HCT116 (cell line): ENCODE measurements at regions not wholly inside any gene's neighbourhood (a gene's known extent, or its start where the extent isn't known, plus 50 kb on each side); places are given as distances from the start of the nearest gene placed in this dataset.

Experiments
- ATAC-seq: fragments of 200-7000 bp; cut with Tn5 transposase; 2 replicates; pipeline ENCODE4 v1.9.1; 2020; ENCODE audit warnings: mild to moderate bottlenecking, moderate library complexity
- BruUV-seq: library from RNA; stranded (reverse); fragments of 400-500 nt; replicated peaks from 2 replicates; lab custom pipeline; 2021; lab: Mats Ljungman, UMichigan
- CTCF ChIA-PET: fragments of 300-600 bp; sonication (Branson Sonifier 250); formaldehyde crosslinking; loops from one replicate; lab custom pipeline; 2021; ENCODE audit warnings: antibody characterized with exemption; lab: Charles Lee
- POLR2A ChIA-PET: fragments of 300-600, 350-600 bp; sonication (Branson Sonifier 250); formaldehyde crosslinking; loops from one replicate; lab custom pipeline; 2021; ENCODE audit warnings: antibody characterized with exemption; lab: Charles Lee
- RAD21 ChIA-PET, 2 experiments: fragments of 300-600 bp; sonication (Branson Sonifier 250); formaldehyde crosslinking; loops; one replicate each; lab custom pipeline; 2023; ENCODE audit warnings: low total read pairs in 2 of 2; ENCODE audit not compliant: uncharacterized antibody in 2 of 2, unreplicated experiment in 2 of 2, low non-redundant PET in 1 of 2; lab: Charles Lee
- DNase-seq: peaks from one replicate; pipeline ENCODE4 v3.0.0-alpha.2; 2010; ENCODE audit warnings: low read depth, low spot score
- H2AFZ ChIP-seq: fragments of 200-600 bp; shearing (Covaris generic), sonication (generic); 2 replicates; pipeline ENCODE4 v1.6.1; 2017; ENCODE audit warnings: low read depth, mixed run types, mixed read lengths, antibody characterized with exemption, low read length; ENCODE audit not compliant: poor library complexity, severe bottlenecking
- H3K27ac ChIP-seq: 2 replicates; pipeline ENCODE4 v1.5.1; 2012; ENCODE audit warnings: low read depth, low read length
- H3K27me3 ChIP-seq: fragments of 200-600 bp; sonication (generic); 2 replicates; pipeline ENCODE4 v1.6.1; 2016; ENCODE audit warnings: mixed run types, low read length, mixed read lengths; ENCODE audit not compliant: insufficient read depth
- H3K36me3 ChIP-seq, 2 experiments: fragments of 200-500 bp in 1 of 2; fragments of 200-600 bp in 1 of 2; sonication (Bioruptor generic) in 1 of 2; sonication (generic) in 1 of 2; 2 replicates each; pipeline versions ENCODE4 v1.5.1 to v1.6.1; 2014 to 2016; ENCODE audit warnings: low read length in 2 of 2, inconsistent platforms in 1 of 2, mixed read lengths in 1 of 2, mixed run types in 1 of 2; ENCODE audit not compliant: insufficient read depth in 2 of 2, control insufficient read depth in 1 of 2
- H3K4me1 ChIP-seq, 2 experiments: fragments of 200-600 bp in 1 of 2; sonication (generic) in 1 of 2; 2 replicates each; pipeline versions ENCODE4 v1.5.1 to v1.6.1; 2012 to 2017; ENCODE audit warnings: low read length in 2 of 2, inconsistent platforms in 1 of 2, mild to moderate bottlenecking in 1 of 2, mixed read lengths in 1 of 2, mixed run types in 1 of 2, moderate library complexity in 1 of 2; ENCODE audit not compliant: insufficient read depth in 2 of 2, control insufficient read depth in 1 of 2
- H3K4me2 ChIP-seq: fragments of 200-600 bp; sonication (generic); 2 replicates; pipeline ENCODE4 v1.6.1; 2017; ENCODE audit warnings: mixed run types, low read length, mixed read lengths
- H3K4me3 ChIP-seq, 2 experiments: fragments of 200-600 bp in 1 of 2; sonication (generic) in 1 of 2; replicated peaks in 1 of 2; 2 replicates each; pipeline ENCODE4 v1.5.1; 2011 to 2016; ENCODE audit warnings: low read length in 2 of 2, control low read depth in 1 of 2, low read depth in 1 of 2, mild to moderate bottlenecking in 1 of 2, mixed read lengths in 1 of 2, mixed run types in 1 of 2
- H3K79me2 ChIP-seq: fragments of 200-600 bp; sonication (generic); 2 replicates; pipeline ENCODE4 v1.6.1; 2017; ENCODE audit warnings: mild to moderate bottlenecking, mixed run types, low read length, moderate library complexity, mixed read lengths; ENCODE audit not compliant: insufficient read depth
- H3K9ac ChIP-seq: fragments of 200-600 bp; sonication (generic); 2 replicates; pipeline ENCODE4 v1.6.1; 2016; ENCODE audit warnings: low read length, mixed read lengths
- H3K9me2 ChIP-seq: fragments of 200-600 bp; sonication (generic), shearing (Covaris generic); 2 replicates; pipeline ENCODE4 v1.6.1; 2017; ENCODE audit warnings: mixed run types, mild to moderate bottlenecking, moderate library complexity; ENCODE audit not compliant: insufficient read depth
- H3K9me3 ChIP-seq, 2 experiments: fragments of 200-500 bp in 1 of 2; fragments of 200-600 bp in 1 of 2; sonication (Bioruptor generic) in 1 of 2; sonication (generic) in 1 of 2; 2 replicates each; pipeline ENCODE4 v1.6.1; 2014 to 2017; ENCODE audit warnings: low read length in 2 of 2, mixed read lengths in 2 of 2, inconsistent platforms in 1 of 2, low read depth in 1 of 2, mild to moderate bottlenecking in 1 of 2, mixed run types in 1 of 2, moderate library complexity in 1 of 2; ENCODE audit not compliant: control insufficient read depth in 1 of 2, insufficient read depth in 1 of 2
- H4K20me1 ChIP-seq: fragments of 200-600 bp; sonication (generic), shearing (Covaris generic); 2 replicates; pipeline ENCODE4 v1.6.1; 2017; ENCODE audit warnings: mixed run types, mild to moderate bottlenecking, moderate library complexity; ENCODE audit not compliant: insufficient read depth
- ATF3 ChIP-seq: IDR thresholded peaks from 2 replicates; pipeline ENCODE4 v1.6.1; 2012
- CBX3 ChIP-seq: IDR thresholded peaks from 2 replicates; pipeline ENCODE4 v1.6.1; 2012; ENCODE audit warnings: low read depth
- FOSL1 ChIP-seq: IDR thresholded peaks from 2 replicates; pipeline ENCODE4 v1.6.1; 2012; ENCODE audit warnings: low read depth
- MAX ChIP-seq: IDR thresholded peaks from 2 replicates; pipeline ENCODE4 v1.6.1; 2012
- RAD21 ChIP-seq: IDR thresholded peaks from 2 replicates; pipeline ENCODE4 v1.6.1; 2012; ENCODE audit warnings: low read depth, mild to moderate bottlenecking
- SP1 ChIP-seq: IDR thresholded peaks from 2 replicates; pipeline ENCODE4 v1.6.1; 2012; ENCODE audit warnings: low read depth
- YY1 ChIP-seq: IDR thresholded peaks from 2 replicates; pipeline ENCODE4 v1.6.1; 2011; ENCODE audit warnings: low read length, low read depth, moderate library complexity, mild to moderate bottlenecking; ENCODE audit not compliant: insufficient replicate concordance; ENCODE audit errors: extremely low read depth
- ZFX ChIP-seq: fragments of 450-650 bp; IDR thresholded peaks from 2 replicates; pipeline ENCODE4 v1.6.1; 2017
- ZNF274 ChIP-seq: fragments of 200-500 bp; sonication (Bioruptor generic); IDR thresholded peaks from 2 replicates; pipeline ENCODE4 v1.6.1; 2014; ENCODE audit warnings: mild to moderate bottlenecking, low read depth, low read length, inconsistent platforms
- intact Hi-C: fragments of 100-400 bp; cut with micrococcal nuclease; formaldehyde crosslinking; loops from 2 replicates; pipeline ENCODE4 v1.10.0; 2022
- TF ChIP-seq, protein P1 (sequence below): IDR thresholded peaks from 2 replicates; pipeline ENCODE4 v1.6.1; 2012; ENCODE audit warnings: low read depth
- TF ChIP-seq, protein P2 (sequence below): IDR thresholded peaks from 2 replicates; pipeline ENCODE4 v1.6.1; 2011; ENCODE audit warnings: mild to moderate bottlenecking, low read length, moderate library complexity; ENCODE audit not compliant: insufficient replicate concordance; ENCODE audit errors: extremely low read depth

GRCh38 chr2:236803621-236804020, 234.0 kb downstream of the ACKR3 start:
- TF ChIP-seq CBX3 = no peak
- TF ChIP-seq, protein P1, sequence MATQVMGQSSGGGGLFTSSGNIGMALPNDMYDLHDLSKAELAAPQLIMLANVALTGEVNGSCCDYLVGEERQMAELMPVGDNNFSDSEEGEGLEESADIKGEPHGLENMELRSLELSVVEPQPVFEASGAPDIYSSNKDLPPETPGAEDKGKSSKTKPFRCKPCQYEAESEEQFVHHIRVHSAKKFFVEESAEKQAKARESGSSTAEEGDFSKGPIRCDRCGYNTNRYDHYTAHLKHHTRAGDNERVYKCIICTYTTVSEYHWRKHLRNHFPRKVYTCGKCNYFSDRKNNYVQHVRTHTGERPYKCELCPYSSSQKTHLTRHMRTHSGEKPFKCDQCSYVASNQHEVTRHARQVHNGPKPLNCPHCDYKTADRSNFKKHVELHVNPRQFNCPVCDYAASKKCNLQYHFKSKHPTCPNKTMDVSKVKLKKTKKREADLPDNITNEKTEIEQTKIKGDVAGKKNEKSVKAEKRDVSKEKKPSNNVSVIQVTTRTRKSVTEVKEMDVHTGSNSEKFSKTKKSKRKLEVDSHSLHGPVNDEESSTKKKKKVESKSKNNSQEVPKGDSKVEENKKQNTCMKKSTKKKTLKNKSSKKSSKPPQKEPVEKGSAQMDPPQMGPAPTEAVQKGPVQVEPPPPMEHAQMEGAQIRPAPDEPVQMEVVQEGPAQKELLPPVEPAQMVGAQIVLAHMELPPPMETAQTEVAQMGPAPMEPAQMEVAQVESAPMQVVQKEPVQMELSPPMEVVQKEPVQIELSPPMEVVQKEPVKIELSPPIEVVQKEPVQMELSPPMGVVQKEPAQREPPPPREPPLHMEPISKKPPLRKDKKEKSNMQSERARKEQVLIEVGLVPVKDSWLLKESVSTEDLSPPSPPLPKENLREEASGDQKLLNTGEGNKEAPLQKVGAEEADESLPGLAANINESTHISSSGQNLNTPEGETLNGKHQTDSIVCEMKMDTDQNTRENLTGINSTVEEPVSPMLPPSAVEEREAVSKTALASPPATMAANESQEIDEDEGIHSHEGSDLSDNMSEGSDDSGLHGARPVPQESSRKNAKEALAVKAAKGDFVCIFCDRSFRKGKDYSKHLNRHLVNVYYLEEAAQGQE = no peak
- TF ChIP-seq YY1 = no peak
- TF ChIP-seq ATF3 = no peak
- TF ChIP-seq, protein P2, sequence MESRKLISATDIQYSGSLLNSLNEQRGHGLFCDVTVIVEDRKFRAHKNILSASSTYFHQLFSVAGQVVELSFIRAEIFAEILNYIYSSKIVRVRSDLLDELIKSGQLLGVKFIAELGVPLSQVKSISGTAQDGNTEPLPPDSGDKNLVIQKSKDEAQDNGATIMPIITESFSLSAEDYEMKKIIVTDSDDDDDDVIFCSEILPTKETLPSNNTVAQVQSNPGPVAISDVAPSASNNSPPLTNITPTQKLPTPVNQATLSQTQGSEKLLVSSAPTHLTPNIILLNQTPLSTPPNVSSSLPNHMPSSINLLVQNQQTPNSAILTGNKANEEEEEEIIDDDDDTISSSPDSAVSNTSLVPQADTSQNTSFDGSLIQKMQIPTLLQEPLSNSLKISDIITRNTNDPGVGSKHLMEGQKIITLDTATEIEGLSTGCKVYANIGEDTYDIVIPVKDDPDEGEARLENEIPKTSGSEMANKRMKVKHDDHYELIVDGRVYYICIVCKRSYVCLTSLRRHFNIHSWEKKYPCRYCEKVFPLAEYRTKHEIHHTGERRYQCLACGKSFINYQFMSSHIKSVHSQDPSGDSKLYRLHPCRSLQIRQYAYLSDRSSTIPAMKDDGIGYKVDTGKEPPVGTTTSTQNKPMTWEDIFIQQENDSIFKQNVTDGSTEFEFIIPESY = no peak
- TF ChIP-seq MAX = no peak
- no peak for TF ChIP-seq RAD21
- no peak for TF ChIP-seq ZNF274
- no peak for TF ChIP-seq SP1
- no peak for TF ChIP-seq ZFX
- TF ChIP-seq FOSL1 = no peak
- TF ChIP-seq, all 23 proteins: peak for 0
- Histone ChIP-seq H3K79me2 (no peaks in the 10 kb centered on the region), H3K9ac (no peak overlapping the region), H3K4me2 (no peak overlapping the region), H4K20me1 (no peaks in the 10 kb centered on the region), H3K4me3 (no peak overlapping the region), H3K4me1 (no peaks in the 10 kb centered on the region), H3K36me3 (no peaks in the 10 kb centered on the region), H3K27me3 (peaks cover 5% of the 10 kb centered on the region), H3K9me3 (no peaks in the 10 kb centered on the region; a peak in 1 of 4 replicates), H3K27ac (no peak overlapping the region), H2AFZ (no peak overlapping the region), H3K9me2 (no peaks in the 10 kb centered on the region)
- no TSS peak for BruUV-seq
- DNase-seq (no peak), ATAC-seq (no peak)
- intact Hi-C loops = no loop called here
- ChIA-PET POLR2A (no interaction called here), RAD21 (no interaction called here), CTCF (no interaction called here)
